ENCODE measurements at regions not wholly inside any gene's neighbourhood (a gene's known extent, or its start where the extent isn't known, plus 50 kb on each side); places are given as distances from the start of the nearest gene placed in this dataset.

GRCh38 chr7:8322667-8323066, 60.7 kb upstream of the ICA1 start:
- Mint-ChIP-seq H3K36me3 (ENCODE audit: insufficient read depth, unreplicated experiment) (no peaks in the 10 kb centered on the region), H3K9me3 (ENCODE audit: unreplicated experiment) (peaks cover 8% of the 10 kb centered on the region), H3K27me3 (ENCODE audit: insufficient read depth, unreplicated experiment) (peaks cover 36% of the 10 kb centered on the region), H3K4me1 (ENCODE audit: insufficient read depth, unreplicated experiment) (peaks cover 5% of the 10 kb centered on the region), H3K27ac (ENCODE audit: low read depth, unreplicated experiment) (no peak overlapping the region), H3K4me3 (ENCODE audit: unreplicated experiment) (no peak overlapping the region)
- BruUV-seq (replicated peaks): no TSS peak
- POLR2A ChIA-PET: no interaction called here
- CTCF ChIA-PET: no interaction called here
- DNase-seq (ENCODE audit: unreplicated experiment): no peak
- TF ChIP-seq CTCF (IDR thresholded peaks at IDR 0.05; ENCODE audit: unreplicated experiment): no peak
- intact Hi-C loops (cut with micrococcal nuclease): no loop called here

- TF ChIP-seq CTCF (IDR thresholded peaks at IDR 0.05; ENCODE audit: unreplicated experiment): no peak
- ChIA-PET POLR2A (no interaction called here), CTCF (interaction anchor here (0.5 kb wide), 1 partner anchor 272 kb away, joined by 3 read pairs; no protein-coding TSS in a partner anchor)
- no TSS peak for BruUV-seq (replicated peaks)
- Mint-ChIP-seq H3K4me3 (ENCODE audit: unreplicated experiment) (no peak overlapping the region), H3K27me3 (ENCODE audit: insufficient read depth, unreplicated experiment) (peaks cover 34% of the 10 kb centered on the region), H3K27ac (ENCODE audit: low read depth, unreplicated experiment) (no peak overlapping the region), H3K9me3 (ENCODE audit: unreplicated experiment) (no peaks in the 10 kb centered on the region), H3K36me3 (ENCODE audit: insufficient read depth, unreplicated experiment) (no peaks in the 10 kb centered on the region), H3K4me1 (ENCODE audit: insufficient read depth, unreplicated experiment) (peaks cover 5% of the 10 kb centered on the region)
- intact Hi-C loops (cut with micrococcal nuclease): no loop called here
- no peak for DNase-seq (ENCODE audit: unreplicated experiment)
Measured at GRCh38 chr7:8325067-8325466, 63.1 kb upstream of the ICA1 start.

- Mint-ChIP-seq H3K4me3 (ENCODE audit: unreplicated experiment) (no peak overlapping the region), H3K4me1 (ENCODE audit: insufficient read depth, unreplicated experiment) (peaks cover 5% of the 10 kb centered on the region), H3K27me3 (ENCODE audit: insufficient read depth, unreplicated experiment) (peaks cover 34% of the 10 kb centered on the region), H3K36me3 (ENCODE audit: insufficient read depth, unreplicated experiment) (no peaks in the 10 kb centered on the region), H3K9me3 (ENCODE audit: unreplicated experiment) (no peaks in the 10 kb centered on the region), H3K27ac (ENCODE audit: low read depth, unreplicated experiment) (no peak overlapping the region)
- BruUV-seq (replicated peaks): no TSS peak
- TF ChIP-seq CTCF (IDR thresholded peaks at IDR 0.05; ENCODE audit: unreplicated experiment): no peak
- DNase-seq (ENCODE audit: unreplicated experiment): no peak
- ChIA-PET CTCF (interaction anchor here (0.9 to 1.1 kb wide), 2 partner anchors 8 to 31 kb away, joined by 3 to 4 read pairs; no protein-coding TSS in a partner anchor), POLR2A (interaction anchor here (1.5 kb wide), 1 partner anchor 11 kb away, joined by 3 read pairs; no protein-coding TSS in a partner anchor)
- intact Hi-C loops (cut with micrococcal nuclease): no loop called here
Measured at GRCh38 chr7:8327199-8327598, 65.2 kb upstream of the ICA1 start.

- POLR2A ChIA-PET: no interaction called here
Measured at GRCh38 chr7:8338206-8338605, 76.2 kb upstream of the ICA1 start.

More at GRCh38 chr7:8338206-8338605, 76.2 kb upstream of the ICA1 start:
- no TSS peak for BruUV-seq (replicated peaks)
- Mint-ChIP-seq H3K9me3 (ENCODE audit: unreplicated experiment) (no peaks in the 10 kb centered on the region), H3K27ac (ENCODE audit: low read depth, unreplicated experiment) (no peak overlapping the region), H3K27me3 (ENCODE audit: insufficient read depth, unreplicated experiment) (peaks cover 15% of the 10 kb centered on the region), H3K36me3 (ENCODE audit: insufficient read depth, unreplicated experiment) (no peaks in the 10 kb centered on the region), H3K4me1 (ENCODE audit: insufficient read depth, unreplicated experiment) (no peaks in the 10 kb centered on the region), H3K4me3 (ENCODE audit: unreplicated experiment) (no peak overlapping the region)
- CTCF ChIA-PET: no interaction called here
- no peak for DNase-seq (ENCODE audit: unreplicated experiment)
- no peak for TF ChIP-seq CTCF (IDR thresholded peaks at IDR 0.05; ENCODE audit: unreplicated experiment)
- intact Hi-C loops (cut with micrococcal nuclease): no loop called here
